IMR-90 (cell line): ENCODE measurements at regions not wholly inside any gene's neighbourhood (a gene's known extent, or its start where the extent isn't known, plus 50 kb on each side); places are given as distances from the start of the nearest gene placed in this dataset.

Experiments
- BHLHE40 ChIP-seq: fragments of 150-350 bp; IDR thresholded peaks from 2 replicates; pipeline ENCODE4 v1.6.1; 2016; ENCODE audit warnings: mild to moderate bottlenecking, low read depth, low read length
- CTCF ChIP-seq: conservative IDR thresholded peaks from 2 replicates; pipeline ENCODE4 v1.5.1; 2012; ENCODE audit warnings: mild to moderate bottlenecking, low read depth, low read length, improper control_type of control experiment
- MAFK ChIP-seq: IDR thresholded peaks from 2 replicates; pipeline ENCODE4 v1.6.1; 2012; ENCODE audit warnings: low read depth, low read length, improper control_type of control experiment
- MAZ ChIP-seq: IDR thresholded peaks from 2 replicates; pipeline ENCODE4 v1.6.1; 2012; ENCODE audit warnings: low read depth, mild to moderate bottlenecking, low read length, improper control_type of control experiment, moderate library complexity, borderline replicate concordance
- MXI1 ChIP-seq: IDR thresholded peaks from 2 replicates; pipeline ENCODE4 v1.6.1; 2012; ENCODE audit warnings: low read depth, mild to moderate bottlenecking, low read length, moderate library complexity, borderline replicate concordance
- POLR2A ChIP-seq: IDR thresholded peaks from 2 replicates; pipeline ENCODE4 v1.6.1; 2012; ENCODE audit warnings: mild to moderate bottlenecking, low read depth, low read length
- RAD21 ChIP-seq: IDR thresholded peaks from 2 replicates; pipeline ENCODE4 v1.6.1; 2012; ENCODE audit warnings: low read length, improper control_type of control experiment
- RFX5 ChIP-seq: IDR thresholded peaks from 2 replicates; pipeline ENCODE4 v1.8.0; 2012; ENCODE audit warnings: low read depth, mild to moderate bottlenecking, low read length, moderate library complexity
- SMC3 ChIP-seq: fragments of 150-350 bp; IDR thresholded peaks from 2 replicates; pipeline ENCODE4 v1.6.1; 2016; ENCODE audit warnings: low read depth, mild to moderate bottlenecking, antibody characterized with exemption, low read length, moderate library complexity

GRCh38 chr4:32748061-32748460, 2027.9 kb downstream of the PCDH7 start:
- TF ChIP-seq CTCF (no peak), POLR2A (no peak), MAFK (no peak), SMC3 (no peak), MXI1 (no peak), BHLHE40 (no peak), RFX5 (no peak), RAD21 (no peak), MAZ (no peak)
